Superior temporal gyrus (tissue), 1 donor: ENCODE measurements at regions not wholly inside any gene's neighbourhood (a gene's known extent, or its start where the extent isn't known, plus 50 kb on each side); places are given as distances from the start of the nearest gene placed in this dataset.

Experiments used
- DNase-seq: peaks from one replicate; pipeline ENCODE4 v3.0.0-alpha.2; 2016; ENCODE audit errors: extremely low spot score

DNA sequence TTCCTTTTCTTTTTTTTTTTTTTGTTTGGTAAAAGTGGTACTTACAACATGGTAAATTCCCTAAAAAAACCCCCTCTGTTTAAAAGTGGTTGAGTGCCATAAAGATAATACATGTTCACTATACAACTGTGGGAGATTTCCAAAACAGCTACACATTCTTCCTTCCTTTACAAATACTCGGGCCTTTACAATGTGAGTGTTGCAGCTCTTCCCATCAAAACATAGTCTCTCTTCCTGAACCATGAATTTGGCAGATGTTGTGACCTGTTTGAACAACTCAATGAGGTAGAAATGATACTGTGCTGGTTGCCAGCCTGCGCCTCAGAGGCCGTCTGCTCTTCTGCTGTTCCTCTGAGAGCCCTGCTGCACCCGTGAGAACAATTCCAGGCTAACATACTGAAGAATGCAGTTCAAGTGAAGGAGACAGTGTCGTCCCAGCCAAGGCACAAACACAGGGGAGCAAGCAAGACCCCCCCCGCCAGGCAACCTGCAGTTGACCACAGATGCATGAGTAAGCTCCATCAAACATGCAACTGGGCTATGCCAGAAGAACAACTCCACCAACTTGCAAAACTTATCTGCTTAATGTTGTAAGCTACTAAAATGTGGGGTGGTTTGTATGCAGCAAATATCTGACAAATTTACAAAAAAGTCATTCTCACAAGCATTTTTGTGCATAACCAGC, 645.0 kb downstream of the PCDH7 start:
- no peak for DNase-seq

DNA sequence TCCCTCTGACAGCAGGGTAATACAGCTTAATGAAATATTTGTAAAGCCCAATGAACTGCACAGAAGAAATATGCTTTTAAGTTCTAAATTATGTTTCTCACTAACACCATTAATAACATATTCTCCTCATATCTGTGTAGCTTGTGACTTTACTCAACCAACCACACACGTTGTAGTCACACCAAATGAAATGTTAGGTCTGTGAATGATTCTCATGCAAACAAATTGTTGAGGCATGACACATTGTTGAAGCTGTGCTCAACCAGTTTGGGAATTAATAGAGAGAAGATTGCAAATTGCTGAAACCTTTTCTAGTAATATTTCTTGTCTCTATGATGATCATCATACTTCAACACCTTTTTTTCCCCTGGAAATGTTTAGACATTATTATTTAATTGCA, 645.9 kb downstream of the PCDH7 start:
- no peak for DNase-seq

DNA sequence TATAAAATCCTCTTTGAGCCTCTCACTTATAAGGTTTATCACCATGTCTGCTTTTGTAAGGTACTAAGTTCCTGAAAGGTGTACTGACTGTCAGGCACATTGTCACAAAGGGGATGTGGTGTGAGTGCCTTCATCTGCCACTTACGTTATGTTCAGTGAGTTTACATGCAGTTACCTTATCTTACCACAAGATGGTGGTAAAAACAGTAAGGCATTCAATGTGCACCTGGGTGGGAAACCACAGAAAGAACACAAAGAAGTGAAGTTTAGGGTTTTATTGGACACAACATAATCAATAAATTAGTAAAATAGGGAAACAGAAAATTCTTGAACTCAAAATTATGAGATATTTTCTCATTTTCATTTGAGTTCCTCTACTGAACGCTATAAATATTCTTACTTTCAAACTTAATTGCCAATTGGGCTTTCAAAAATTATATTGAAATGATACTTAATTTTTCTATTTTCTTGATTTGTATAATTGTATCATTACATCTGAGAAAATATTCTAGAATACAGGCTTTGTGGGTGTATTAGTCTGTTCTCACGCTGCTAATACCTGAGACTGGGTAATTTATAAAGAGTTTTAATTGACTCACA, 650.8 kb downstream of the PCDH7 start:
- peak; percentile 84 for DNase-seq

DNA sequence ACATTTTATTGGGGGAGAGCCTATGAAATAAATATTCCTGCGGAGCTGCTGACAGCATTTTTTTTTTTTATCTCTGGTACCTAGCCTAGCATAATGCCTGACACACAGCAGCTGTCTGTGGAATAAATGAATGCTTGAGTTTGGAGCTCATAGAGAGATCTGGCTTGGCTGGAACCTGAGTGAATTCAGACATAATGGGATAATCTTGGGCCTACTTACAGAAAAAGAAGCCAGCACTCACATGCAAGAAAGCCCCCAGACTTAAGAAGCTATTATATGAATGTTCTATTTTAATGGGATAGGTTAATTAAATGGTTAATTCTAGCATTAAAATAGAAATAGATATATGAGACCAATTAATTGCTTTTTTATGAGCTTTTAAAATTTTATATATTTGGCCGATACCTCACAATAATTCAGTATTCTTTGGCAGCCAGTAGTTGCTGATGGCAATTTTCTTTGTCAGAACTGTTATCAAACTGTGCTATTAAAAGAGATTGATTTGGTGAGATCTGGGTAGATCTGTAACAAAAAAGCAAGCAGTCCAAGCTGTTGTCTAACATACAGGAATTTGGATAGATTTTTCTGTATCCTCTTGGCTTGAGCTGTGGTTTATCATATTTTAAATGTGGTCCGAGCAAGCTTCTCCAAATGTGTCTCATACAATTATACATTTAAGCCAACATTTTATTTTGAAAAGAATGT, 654.2 kb downstream of the PCDH7 start:
- DNase-seq: no peak

DNA sequence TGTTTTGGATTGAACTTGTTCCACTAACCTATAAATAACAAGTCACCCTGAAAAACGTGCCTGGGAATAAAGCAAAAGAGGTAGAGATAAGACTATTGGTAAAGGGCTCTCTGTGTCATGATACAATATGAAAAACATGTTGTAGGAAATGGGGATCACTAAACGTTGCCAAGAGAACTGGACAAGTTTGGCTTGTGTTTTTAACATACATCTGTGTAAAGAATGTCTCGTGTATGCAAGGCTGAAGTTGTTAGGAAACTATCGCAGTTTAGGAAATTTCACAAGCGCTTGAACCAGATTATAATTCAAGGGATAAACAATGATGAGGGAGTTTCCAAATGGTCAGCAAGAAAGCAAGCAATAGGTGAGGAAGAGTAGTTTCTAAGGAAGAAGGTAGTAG, 655.8 kb downstream of the PCDH7 start:
- no peak for DNase-seq

DNA sequence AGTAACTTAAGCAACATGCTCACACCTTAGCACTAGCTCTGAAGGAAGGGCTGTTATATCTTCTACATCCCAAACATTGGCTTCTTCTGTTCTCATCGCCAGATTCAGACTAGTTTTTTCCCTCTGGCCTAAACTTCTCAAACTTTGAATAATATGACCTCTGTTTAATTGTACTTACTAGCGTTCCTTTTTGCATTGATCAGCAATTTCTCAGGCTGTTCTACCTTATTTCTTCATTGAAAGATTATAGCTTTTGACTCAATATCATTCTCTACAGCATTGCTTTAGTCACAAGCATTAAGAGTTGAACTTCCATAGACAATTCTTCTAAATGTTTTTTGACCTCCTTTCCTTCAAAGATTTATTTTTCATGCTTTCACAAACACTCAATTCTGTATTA, 659.2 kb downstream of the PCDH7 start:
- DNase-seq: no peak

DNA sequence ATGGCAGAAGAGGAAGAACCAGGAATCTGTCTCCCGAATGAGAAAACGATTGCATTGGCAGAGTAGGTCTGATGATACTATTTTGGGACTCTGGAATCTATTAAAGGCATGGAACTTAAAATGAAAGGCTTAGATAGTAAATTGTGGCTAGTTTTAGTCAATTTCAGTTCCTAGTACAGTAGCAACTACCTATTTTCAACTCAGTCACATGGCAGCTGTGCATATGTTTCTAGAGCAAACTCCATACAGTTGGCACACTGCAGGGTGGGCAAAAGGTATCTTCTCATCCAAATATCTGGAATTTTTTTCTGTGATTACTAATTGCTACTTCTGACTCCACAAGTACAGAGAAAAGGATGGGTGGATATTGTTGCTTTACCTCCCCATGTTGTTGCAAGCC, 663.6 kb downstream of the PCDH7 start:
- no peak for DNase-seq

DNA sequence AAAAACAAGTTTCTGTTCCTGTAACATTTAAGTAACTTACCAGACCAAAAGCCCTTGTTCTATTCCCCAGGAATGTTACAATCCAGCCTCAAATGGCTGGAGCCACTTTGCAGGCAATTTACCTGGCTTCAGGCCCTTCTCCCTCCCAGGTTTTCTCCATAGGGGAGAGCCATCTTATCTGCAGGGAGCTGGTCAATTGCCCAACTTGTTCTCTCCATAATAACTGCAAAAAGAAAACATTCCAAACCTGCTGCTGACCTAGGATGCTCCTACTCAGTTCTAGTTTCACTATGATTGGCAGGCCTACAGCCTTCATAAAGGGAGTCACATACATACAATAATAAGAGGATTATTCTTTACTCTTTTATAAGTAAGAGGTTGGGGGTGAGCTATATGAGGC, 670.7 kb downstream of the PCDH7 start:
- no peak for DNase-seq

DNA sequence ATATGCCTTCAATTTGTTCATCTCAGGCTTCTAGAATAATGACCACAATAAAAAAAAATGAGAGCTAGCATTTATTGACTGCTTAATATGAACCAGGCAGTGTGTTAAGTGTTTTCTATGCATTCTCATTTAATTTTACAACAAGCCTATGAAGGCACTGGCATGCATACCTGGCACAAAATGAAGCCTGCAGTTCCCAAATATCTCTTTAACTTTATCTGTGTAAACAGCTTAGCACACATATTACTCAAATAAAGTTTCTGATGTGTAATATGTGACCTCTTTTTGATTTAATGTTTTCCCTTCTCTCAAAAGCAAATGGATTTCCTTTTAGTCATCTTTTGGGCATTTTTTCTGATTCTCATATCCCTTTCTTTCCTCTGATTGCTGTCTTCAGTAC, 671.8 kb downstream of the PCDH7 start:
- DNase-seq: no peak

DNA sequence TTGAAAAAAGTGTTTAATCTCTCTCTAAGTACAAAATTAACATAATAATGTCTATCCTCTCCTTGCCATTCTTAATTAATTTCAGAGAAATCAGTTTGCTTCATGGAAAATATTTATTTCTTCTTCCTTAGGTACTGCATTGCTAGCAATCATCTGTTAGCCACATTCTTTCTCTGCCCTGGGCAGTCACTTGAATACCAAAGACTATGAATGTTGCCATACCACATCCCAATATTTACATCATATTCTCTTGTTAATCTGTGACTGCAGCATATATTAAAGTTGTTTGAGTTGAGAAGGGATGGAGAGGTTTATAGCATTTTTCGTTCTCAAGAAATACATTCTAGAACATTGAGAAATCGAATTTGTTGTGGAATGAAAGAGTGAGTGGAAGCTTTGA, 672.8 kb downstream of the PCDH7 start:
- no peak for DNase-seq

DNA sequence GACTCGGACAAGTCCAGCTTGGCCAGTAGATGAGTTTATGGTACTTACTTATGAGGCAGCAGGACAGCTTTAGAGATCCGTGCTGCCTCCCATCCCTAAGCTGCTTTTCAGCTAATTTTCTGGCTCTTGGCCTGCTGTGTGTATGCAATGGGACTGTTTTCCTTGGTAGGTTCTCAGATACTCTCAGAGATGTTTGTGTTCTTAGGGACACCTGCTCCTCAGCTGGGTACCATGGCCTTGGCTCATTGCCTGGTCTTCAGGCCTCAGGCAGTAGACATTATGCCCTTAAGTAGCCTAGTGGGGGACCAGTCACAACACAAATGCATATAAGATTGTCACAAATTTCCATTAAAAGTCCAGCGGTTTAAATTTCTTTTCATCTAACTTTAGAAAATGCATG, 688.0 kb downstream of the PCDH7 start:
- DNase-seq: no peak

DNA sequence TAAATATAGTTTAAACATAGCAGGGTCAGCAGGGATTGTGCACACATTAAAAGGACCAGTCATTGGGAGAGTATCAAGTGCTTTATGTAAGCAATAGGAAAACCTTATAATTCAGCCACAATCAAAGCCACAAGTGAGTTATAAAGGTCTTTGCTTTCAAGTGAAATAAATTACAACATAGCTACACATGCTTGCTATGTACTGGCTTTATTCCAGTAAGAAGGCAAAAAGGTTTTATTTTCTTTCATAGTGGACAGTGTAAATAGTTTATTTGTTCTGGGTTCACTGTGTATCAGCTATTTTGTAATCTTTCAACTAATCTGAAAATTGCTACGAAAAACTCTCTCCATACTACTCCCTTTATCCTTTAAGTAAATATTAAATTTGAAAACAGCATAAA, 691.4 kb downstream of the PCDH7 start:
- no peak for DNase-seq

DNA sequence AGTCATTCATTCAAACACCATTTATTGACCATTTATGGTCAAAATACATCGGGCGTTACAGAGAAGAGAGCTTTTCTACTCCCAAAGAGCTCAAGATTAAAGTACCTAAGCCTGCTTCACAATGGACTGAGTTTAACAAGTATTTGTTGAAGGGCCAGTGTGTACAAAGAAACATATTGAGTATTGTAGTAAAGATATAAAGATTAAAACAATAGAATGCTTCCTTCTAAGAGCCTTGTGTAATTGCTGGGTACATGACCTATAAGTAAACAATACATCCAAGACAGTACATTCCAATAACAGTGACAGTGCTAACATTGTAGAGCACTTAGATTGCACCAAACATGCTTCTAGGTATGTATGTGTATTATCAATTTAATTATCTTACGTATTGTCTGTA, 695.5 kb downstream of the PCDH7 start:
- DNase-seq: no peak

DNA sequence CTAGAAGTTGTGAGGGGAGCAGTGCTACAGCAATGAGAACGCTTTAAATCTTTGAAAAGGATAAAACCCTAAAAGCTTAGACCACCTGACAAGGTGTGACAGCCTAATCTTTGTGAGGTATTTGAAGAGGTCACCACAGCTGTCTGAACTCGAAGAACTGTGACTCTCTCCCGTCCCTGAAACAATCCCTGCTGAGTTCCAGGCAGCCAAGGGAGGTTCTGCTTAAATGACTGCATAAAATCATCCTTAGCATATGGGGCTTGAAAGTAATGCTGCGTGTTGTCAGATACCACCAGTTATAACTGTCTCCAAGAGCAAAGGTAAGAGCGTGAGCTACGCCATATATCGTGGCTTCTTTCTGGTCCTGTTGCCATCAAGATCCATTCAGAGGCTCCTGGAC, 696.3 kb downstream of the PCDH7 start:
- no peak for DNase-seq

DNA sequence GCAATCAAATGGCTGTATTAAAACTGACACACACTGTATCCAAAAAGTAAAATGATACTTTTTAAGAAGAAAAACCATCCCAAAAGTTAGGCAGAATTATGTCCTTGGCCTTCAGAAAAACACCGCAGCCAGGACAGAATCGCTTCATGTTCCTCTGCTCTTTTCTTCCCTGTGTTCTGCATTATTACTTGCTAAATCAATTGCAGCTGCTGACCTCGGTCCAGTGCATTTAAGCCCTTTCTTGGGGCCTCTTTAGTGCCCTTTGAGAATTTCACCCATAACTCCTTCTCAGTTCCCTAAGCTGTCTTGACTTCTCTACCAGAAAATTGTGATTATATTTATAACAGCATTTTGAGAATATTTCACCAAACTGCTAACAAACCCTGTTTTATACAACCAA, 696.9 kb downstream of the PCDH7 start:
- DNase-seq: no peak

DNA sequence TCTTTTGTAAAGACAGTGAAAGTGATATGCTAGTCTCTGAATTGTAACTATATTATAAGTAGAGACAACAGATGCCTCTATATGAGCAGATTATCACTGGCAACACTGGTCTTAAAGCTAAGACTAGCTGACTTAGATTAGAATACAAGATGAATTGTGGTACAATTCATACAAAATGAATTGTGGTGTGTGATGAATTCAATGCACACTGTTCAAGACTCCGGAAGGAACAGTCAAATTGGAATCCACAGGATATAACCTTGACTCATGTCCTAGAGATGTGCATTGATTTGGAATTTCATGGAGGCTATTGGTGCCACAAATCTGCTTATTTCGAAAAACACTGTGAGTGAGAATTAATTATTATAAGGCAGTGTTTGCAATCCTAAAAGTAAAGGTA, 701.8 kb downstream of the PCDH7 start:
- DNase-seq: no peak

DNA sequence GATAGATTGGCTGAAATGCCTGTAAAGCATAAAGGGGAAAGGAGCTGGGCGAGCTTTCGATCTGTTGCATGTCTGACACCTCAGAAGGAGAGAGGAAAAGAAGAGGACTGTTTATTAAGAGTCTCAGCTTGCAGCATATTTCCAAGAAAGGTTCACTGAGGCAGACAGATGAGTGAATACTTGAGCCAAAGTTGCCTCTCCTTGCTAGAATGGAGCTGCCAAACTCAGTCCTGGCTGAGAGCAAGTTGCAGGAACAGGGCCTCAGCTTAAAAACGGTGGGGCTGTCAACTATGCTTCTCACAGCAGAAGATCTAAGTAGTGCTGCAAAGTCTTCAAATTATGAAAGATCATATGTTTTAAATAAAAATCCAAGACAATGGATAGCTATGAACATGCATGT, 707.5 kb downstream of the PCDH7 start:
- no peak for DNase-seq

DNA sequence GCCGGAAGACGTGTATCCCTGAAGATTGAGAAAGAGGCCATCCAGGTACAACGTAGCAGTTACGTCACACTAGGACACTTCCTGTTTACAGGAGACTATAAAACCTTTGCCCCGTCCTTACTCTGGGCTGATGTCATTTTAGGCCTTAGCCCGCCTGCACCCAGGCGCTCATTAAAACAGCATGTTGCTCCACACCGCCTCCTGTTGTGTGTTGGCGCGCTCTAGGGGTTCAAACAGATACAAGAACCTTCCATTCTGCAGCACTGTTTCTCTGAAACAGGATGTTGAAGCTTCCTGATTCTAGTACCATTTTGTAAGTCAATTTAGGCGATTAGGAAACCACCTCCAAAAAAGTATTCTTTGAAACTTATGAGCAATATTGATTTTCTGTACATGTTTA, 722.1 kb downstream of the PCDH7 start:
- no peak for DNase-seq

DNA sequence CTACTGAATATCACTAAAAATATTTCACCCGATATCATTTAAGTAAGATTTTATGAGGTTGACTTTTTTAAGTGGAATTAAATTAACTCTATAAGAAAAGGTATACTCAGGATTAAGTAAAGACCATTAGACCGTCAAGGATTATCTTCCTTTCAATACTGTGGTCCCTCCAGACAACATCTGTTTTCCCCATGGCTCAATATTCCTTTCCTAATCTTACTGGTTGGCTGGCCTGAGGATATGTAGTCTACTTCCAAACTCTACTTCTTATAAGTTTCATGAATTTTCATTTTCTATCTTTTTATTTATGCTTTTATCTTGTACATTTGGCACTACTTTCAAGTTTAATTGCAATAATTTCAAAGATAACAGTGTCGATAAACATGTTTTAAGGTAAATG, 725.4 kb downstream of the PCDH7 start:
- no peak for DNase-seq

DNA sequence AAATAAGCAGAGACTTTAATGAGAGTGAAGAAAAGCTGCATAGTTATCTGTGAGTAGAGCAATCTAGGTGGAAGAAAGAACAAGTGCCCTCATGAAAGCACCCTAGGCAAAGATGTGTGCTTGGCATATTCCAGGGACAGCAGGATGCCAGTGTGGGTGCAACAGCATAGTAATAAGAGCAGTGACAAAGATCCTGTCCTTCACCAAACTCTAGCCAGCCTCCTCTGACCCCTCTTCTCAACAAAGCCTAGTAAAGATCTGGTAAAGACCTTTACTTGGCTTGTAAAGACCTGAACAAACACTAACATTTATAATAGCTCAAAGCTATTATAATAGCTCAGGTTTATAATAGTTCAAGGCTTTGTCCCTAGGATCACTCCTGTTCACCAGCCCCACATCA, 735.4 kb downstream of the PCDH7 start:
- DNase-seq: no peak

DNA sequence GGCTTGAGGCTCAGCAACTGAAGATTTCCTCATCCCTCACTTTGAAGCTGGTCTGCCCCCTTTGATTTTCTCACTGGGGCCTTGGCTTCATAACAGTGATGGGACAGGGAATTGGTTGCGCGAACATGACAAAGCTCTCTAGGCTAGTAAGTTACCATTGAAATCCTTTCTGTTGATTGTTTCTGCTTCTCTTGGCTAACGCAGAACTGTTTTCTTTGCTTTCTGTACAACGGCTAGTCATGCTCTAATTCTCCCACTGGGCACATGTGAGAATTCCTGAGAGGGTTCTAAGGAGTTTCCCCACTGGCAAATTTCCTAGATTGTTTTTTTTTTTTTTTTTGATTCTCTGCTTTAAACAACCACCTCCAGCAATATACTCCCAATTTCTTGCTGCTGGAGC, 738.6 kb downstream of the PCDH7 start:
- DNase-seq: no peak

DNA sequence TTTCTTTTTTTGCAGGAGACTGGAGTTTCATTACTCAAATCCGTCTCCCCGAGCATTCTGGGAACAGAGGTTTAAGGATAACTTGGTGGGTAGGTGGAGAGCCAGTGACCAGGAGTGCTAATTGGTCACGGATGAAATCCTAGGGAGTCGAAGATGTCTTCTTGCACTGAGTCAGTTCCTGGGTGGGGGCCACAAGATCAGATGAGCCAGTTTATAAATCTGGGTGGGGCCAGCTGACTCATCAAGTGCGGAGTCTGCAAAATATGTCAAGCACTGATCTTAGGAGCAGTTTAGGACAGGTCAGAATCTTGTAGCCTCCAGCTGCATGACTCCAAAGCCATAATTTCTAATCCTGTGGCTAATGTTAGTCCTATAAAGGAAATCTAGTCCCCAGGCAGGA, 741.3 kb downstream of the PCDH7 start:
- no peak for DNase-seq

DNA sequence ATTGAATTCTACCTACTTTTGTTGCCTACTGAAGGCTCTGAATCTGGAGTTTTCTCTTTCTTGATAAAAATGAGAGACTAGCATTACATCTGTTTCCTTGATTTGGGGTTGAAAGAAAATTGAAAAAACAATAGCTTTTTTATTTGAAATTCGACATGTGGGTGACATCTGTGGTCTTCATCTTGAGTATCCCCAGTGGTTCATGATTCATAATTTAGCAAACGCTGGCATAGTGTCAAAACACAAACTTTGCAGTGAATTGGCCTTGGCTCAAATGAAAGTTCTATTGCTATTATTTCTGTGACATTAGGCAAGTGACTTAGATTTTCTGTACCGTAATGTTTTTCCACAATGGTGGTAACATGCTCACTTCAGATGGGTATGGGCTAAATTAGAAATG, 747.6 kb downstream of the PCDH7 start:
- no peak for DNase-seq

DNA sequence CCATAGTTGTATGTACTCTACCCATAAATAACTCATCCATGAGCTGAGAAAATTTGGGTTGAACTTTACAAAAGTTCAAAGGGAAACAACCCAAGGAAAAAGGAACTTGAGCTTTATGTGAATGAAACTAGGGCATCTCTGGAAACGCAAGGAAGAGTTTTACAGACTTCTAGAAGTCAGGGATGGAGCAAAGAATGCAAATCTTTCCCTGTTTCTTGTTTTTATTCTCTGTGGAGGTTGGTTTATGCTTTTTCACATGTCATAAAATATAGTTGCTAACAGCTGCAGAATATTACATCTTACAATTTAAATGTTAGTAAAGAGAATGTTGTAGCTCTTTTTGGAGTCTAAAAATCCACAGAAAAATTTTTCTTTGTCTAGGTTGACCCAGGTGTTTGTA, 754.1 kb downstream of the PCDH7 start:
- DNase-seq: no peak
